ENCODE measurements at regions not wholly inside any gene's neighbourhood (a gene's known extent, or its start where the extent isn't known, plus 50 kb on each side); places are given as distances from the start of the nearest gene placed in this dataset.

DNA sequence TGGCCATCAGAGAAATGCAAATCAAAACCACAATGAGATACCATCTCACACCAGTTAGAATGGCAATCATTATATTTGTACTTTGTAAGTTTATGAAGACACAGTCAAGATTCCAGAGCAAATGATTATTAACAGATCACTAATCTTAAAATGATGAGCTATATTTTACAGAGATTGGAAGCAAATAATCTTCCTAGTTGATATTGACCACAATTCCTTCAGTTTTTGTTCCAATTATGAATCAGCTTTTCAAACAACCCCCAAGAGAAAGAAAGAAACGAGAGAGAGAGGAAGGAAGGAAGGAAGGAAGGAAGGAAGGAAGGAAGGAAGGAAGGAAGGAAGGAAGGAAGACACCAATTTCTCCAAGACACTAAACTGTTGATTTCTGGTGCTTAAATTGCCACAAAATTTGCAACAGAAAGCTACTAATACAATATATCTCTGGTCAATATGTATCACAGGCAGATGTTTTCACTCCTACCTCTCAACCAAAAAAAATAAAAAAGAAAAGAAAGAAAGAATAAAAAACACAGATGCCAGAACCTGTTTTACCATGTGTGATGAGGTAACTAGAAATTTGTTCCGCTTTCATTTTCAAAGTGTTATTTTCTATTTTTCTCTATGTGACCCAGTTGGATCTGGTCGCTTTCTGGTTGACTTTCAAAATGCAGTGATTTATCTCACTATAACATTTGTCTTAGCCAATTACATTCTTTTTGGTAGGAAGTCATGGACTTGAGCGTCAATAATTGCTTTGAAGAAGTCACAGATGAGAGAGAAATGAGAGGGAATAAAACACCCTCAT is 1609.6 kb downstream of the SI start:
- H3K4me1 ChIP-seq: no peaks in the 10 kb centered on the region
- WGBS (ENCODE audit: insufficient coverage, low coverage, low lambda C conversion rate, missing lambda C conversion rate): 49% methylated on average over 4 of the region's 4 CpGs
- intact Hi-C loops (cut with DNase I): no loop called here
- no peaks in the 10 kb centered on the region for H3K9me3 ChIP-seq
- H3K27me3 ChIP-seq: no peaks in the 10 kb centered on the region
- DNase-seq (no peak), ATAC-seq (no peak)
- no peak overlapping the region for H3K27ac ChIP-seq
- TF ChIP-seq POLR2A (IDR thresholded peaks at IDR 0.05): no peak
- TF ChIP-seq, protein P1, sequence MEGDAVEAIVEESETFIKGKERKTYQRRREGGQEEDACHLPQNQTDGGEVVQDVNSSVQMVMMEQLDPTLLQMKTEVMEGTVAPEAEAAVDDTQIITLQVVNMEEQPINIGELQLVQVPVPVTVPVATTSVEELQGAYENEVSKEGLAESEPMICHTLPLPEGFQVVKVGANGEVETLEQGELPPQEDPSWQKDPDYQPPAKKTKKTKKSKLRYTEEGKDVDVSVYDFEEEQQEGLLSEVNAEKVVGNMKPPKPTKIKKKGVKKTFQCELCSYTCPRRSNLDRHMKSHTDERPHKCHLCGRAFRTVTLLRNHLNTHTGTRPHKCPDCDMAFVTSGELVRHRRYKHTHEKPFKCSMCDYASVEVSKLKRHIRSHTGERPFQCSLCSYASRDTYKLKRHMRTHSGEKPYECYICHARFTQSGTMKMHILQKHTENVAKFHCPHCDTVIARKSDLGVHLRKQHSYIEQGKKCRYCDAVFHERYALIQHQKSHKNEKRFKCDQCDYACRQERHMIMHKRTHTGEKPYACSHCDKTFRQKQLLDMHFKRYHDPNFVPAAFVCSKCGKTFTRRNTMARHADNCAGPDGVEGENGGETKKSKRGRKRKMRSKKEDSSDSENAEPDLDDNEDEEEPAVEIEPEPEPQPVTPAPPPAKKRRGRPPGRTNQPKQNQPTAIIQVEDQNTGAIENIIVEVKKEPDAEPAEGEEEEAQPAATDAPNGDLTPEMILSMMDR (IDR thresholded peaks at IDR 0.05): no peak
- no peak overlapping the region for H3K4me3 ChIP-seq
- no peaks in the 10 kb centered on the region for H3K36me3 ChIP-seq

DNA sequence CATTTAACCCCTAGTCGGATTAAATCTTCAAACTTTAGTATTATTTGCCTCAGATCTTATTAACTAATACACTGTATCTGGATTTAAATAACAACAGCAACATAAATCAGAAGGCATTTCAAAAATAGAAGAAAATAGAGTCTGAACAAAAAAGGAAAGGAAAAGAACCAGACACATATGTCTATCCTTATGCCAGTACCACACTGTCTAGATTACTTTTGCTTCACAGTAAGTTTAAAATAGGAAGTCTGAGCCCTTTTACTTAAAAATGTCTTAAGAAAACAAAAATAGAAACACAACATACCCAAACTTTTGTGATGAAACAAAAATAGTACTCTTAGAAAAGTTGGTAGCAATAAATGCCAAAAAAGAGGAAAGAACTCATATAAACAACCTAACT is 1615.8 kb downstream of the SI start:
- peaks cover 0 to 2% (median 0%) of the 10 kb centered on the region in 4 donors for H3K9me3 ChIP-seq
- no peaks in the 10 kb centered on the region for H3K27me3 ChIP-seq
- no peaks in the 10 kb centered on the region for H3K4me1 ChIP-seq
- no peak for DNase-seq
- no peak overlapping the region for H3K4me3 ChIP-seq
- intact Hi-C loops (cut with DNase I): no loop called here
- no peak for ATAC-seq
- H3K36me3 ChIP-seq: no peaks in the 10 kb centered on the region
- TF ChIP-seq, protein P1 (IDR thresholded peaks at IDR 0.05): no peak
- no peak for TF ChIP-seq POLR2A (IDR thresholded peaks at IDR 0.05)
- 15% methylated on average over 1 of the region's 1 CpG for WGBS (ENCODE audit: insufficient coverage, low coverage, low lambda C conversion rate, missing lambda C conversion rate)
- H3K27ac ChIP-seq: no peak overlapping the region

DNA sequence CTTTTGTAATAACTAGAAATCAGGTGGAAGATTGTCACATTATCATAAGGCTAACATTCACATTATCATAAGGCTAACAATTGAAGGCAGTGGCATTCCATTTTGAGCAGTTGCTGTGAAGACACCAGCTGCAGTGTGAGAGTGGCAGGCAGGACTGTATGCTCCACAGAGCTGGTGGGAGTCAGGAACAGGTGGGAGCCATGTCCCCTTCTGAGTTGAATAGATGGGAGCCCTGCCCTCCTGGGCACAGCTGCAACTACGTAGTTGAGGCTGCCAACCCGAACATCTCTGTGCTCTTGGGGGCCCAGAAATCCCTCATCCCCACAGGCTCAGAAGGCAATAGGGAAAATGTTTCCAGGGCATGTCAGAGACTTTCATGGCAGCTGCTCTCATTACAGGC is 1627.6 kb downstream of the SI start:
- Histone ChIP-seq H3K4me1 (no peaks in the 10 kb centered on the region), H3K27ac (no peak overlapping the region), H3K9me3 (no peaks in the 10 kb centered on the region), H3K27me3 (no peaks in the 10 kb centered on the region), H3K36me3 (no peaks in the 10 kb centered on the region), H3K4me3 (no peak overlapping the region)
- TF ChIP-seq, protein P1 (IDR thresholded peaks at IDR 0.05): no peak
- TF ChIP-seq POLR2A (IDR thresholded peaks at IDR 0.05): no peak
- DNase-seq: no peak
- WGBS (ENCODE audit: insufficient coverage, low coverage, low lambda C conversion rate, missing lambda C conversion rate): no CpG with 5 or more reads among the region's 2 CpGs
- intact Hi-C loops (cut with DNase I): no loop called here
- no peak for ATAC-seq

DNA sequence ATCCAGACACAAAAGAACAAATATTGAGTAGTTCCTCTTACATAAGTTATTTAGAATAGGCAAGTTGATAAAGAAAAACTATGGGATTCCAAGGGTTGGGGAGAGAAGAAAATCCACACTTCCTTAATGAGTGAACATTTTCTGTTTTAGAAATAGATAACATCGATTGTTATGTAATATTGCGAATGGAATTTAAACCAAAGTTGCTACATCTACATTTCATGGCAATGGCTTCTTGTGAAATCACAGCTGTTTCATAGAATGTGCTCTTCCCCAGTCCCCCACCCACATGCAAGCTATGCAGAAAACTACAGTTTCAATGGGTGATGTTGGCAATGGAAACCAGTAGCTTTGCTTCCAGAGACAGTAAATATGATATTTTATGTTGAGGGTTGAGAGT is 1639.5 kb downstream of the SI start:
- Histone ChIP-seq H3K4me3 (no peak overlapping the region), H3K36me3 (no peaks in the 10 kb centered on the region), H3K27me3 (no peaks in the 10 kb centered on the region), H3K9me3 (no peaks in the 10 kb centered on the region), H3K4me1 (no peaks in the 10 kb centered on the region), H3K27ac (no peak overlapping the region)
- TF ChIP-seq, protein P1 (IDR thresholded peaks at IDR 0.05): no peak
- no peak for TF ChIP-seq POLR2A (IDR thresholded peaks at IDR 0.05)
- intact Hi-C loops (cut with DNase I): no loop called here
- ATAC-seq (no peak), DNase-seq (no peak)
- WGBS (ENCODE audit: insufficient coverage, low coverage, low lambda C conversion rate, missing lambda C conversion rate): 82% methylated on average over 2 of the region's 2 CpGs
